Epithelial cell of proximal tubule (primary cell): ENCODE measurements at regions not wholly inside any gene's neighbourhood (a gene's known extent, or its start where the extent isn't known, plus 50 kb on each side); places are given as distances from the start of the nearest gene placed in this dataset.

Source experiments
- DNase-seq: peaks from one replicate; pipeline ENCODE4 v3.0.0-alpha.2; 2011; ENCODE audit warnings: low read depth
- H3K4me3 ChIP-seq: 2 replicates; pipeline ENCODE4 v1.5.1; 2011; ENCODE audit warnings: low read depth, mild to moderate bottlenecking, low read length
- CTCF ChIP-seq: conservative IDR thresholded peaks from 2 replicates; pipeline ENCODE4 v1.5.1; 2012; ENCODE audit warnings: low read depth, mild to moderate bottlenecking, low read length

- DNase-seq = no peak
- H3K4me3 ChIP-seq = no peak overlapping the region
- no peak for TF ChIP-seq CTCF
These were observed 640.1 kb upstream of the KLF12 start for GRCh38 chr13:74774264-74774663.

- H3K4me3 ChIP-seq = no peak overlapping the region
- no peak for DNase-seq
- no peak for TF ChIP-seq CTCF
These were observed 639.0 kb upstream of the KLF12 start for GRCh38 chr13:74773248-74773647.

GRCh38 chr13:74771964-74772363, 637.8 kb upstream of the KLF12 start:
- TF ChIP-seq CTCF = no peak
- peak; percentile 13 for DNase-seq
- H3K4me3 ChIP-seq = no peak overlapping the region

- peak; percentile 64 for DNase-seq
These were observed 636.2 kb upstream of the KLF12 start for GRCh38 chr13:74770361-74770760.

GRCh38 chr13:74769333-74769732, 635.1 kb upstream of the KLF12 start:
- DNase-seq = no peak
- no peak overlapping the region for H3K4me3 ChIP-seq

More at GRCh38 chr13:74770361-74770760, 636.2 kb upstream of the KLF12 start:
- no peak for TF ChIP-seq CTCF
- no peak overlapping the region for H3K4me3 ChIP-seq

GRCh38 chr13:74768521-74769085, 634.4 kb upstream of the KLF12 start:
- TF ChIP-seq CTCF = no peak
- no peak for DNase-seq
- no peak overlapping the region for H3K4me3 ChIP-seq

More at GRCh38 chr13:74769333-74769732, 635.1 kb upstream of the KLF12 start:
- no peak for TF ChIP-seq CTCF

- H3K4me3 ChIP-seq = no peak overlapping the region
- no peak for TF ChIP-seq CTCF
- no peak for DNase-seq
These were observed 632.8 kb upstream of the KLF12 start for GRCh38 chr13:74767050-74767449.
